Trophoblast cell (in vitro differentiated cells and primary cell): ENCODE measurements at regions not wholly inside any gene's neighbourhood (a gene's known extent, or its start where the extent isn't known, plus 50 kb on each side); places are given as distances from the start of the nearest gene placed in this dataset.
A peak's percentile ranks its signal among the peaks of the same experiment; 100 is the strongest.

ENCODE experiments used
- DNase-seq, 2 donors: peaks; one replicate each; pipeline ENCODE4 v3.0.0-alpha.2; 2016
- H2AFZ ChIP-seq: 2 replicates; pipeline ENCODE4 v1.6.1; 2013; ENCODE audit warnings: low read length, moderate library complexity, mild to moderate bottlenecking; ENCODE audit not compliant: insufficient read depth, poor library complexity
- H2AK5ac ChIP-seq: 2 replicates; pipeline ENCODE4 v1.6.1; 2013; ENCODE audit warnings: mild to moderate bottlenecking, low read length
- H2BK120ac ChIP-seq: 2 replicates; pipeline ENCODE4 v1.6.1; 2013; ENCODE audit warnings: low read length, mild to moderate bottlenecking, moderate library complexity; ENCODE audit not compliant: insufficient read depth, poor library complexity
- H2BK12ac ChIP-seq: 2 replicates; pipeline ENCODE4 v1.6.1; 2013; ENCODE audit warnings: mild to moderate bottlenecking, low read length, moderate library complexity
- H2BK5ac ChIP-seq: 2 replicates; pipeline ENCODE4 v1.6.1; 2013; ENCODE audit warnings: low read length, low read depth, moderate library complexity, mild to moderate bottlenecking; ENCODE audit not compliant: poor library complexity
- H3K14ac ChIP-seq: 2 replicates; pipeline ENCODE4 v1.6.1; 2013; ENCODE audit warnings: mild to moderate bottlenecking, low read length
- H3K18ac ChIP-seq: 2 replicates; pipeline ENCODE4 v1.6.1; 2013; ENCODE audit warnings: mild to moderate bottlenecking, low read length
- H3K23ac ChIP-seq: 2 replicates; pipeline ENCODE4 v1.6.1; 2013; ENCODE audit warnings: low read length
- H3K27ac ChIP-seq: 2 replicates; pipeline ENCODE4 v1.5.1; 2013; ENCODE audit warnings: low read depth, mild to moderate bottlenecking, inconsistent platforms, low read length, moderate library complexity
- H3K27me3 ChIP-seq: 2 replicates; pipeline ENCODE4 v1.6.1; 2013; ENCODE audit warnings: inconsistent platforms, mild to moderate bottlenecking, low read length, moderate library complexity; ENCODE audit not compliant: insufficient read depth
- H3K36me3 ChIP-seq, 2 experiments: 1 replicate in 1 of 2; 2 replicates in 1 of 2; pipeline ENCODE4 v1.6.1; 2013; ENCODE audit warnings: low read length in 2 of 2, mild to moderate bottlenecking in 2 of 2, moderate library complexity in 1 of 2; ENCODE audit not compliant: insufficient read depth in 2 of 2, control insufficient read depth in 1 of 2
- H3K4ac ChIP-seq: 2 replicates; pipeline ENCODE4 v1.6.1; 2013; ENCODE audit warnings: low read depth, mild to moderate bottlenecking, low read length, moderate library complexity
- H3K4me1 ChIP-seq, 2 experiments: 1 replicate in 1 of 2; 2 replicates in 1 of 2; pipeline ENCODE4 v1.6.1; 2013; ENCODE audit warnings: low read length in 2 of 2, mild to moderate bottlenecking in 2 of 2, moderate library complexity in 1 of 2; ENCODE audit not compliant: insufficient read depth in 2 of 2, control insufficient read depth in 1 of 2
- H3K4me2 ChIP-seq: 2 replicates; pipeline ENCODE4 v1.6.1; 2013; ENCODE audit warnings: inconsistent platforms, mild to moderate bottlenecking, low read length, moderate library complexity
- H3K4me3 ChIP-seq: 2 replicates; pipeline ENCODE4 v1.5.1; 2013; ENCODE audit warnings: mild to moderate bottlenecking, low read depth, low read length, inconsistent platforms
- H3K79me1 ChIP-seq: one replicate; pipeline ENCODE4 v1.6.1; 2013; ENCODE audit warnings: low read length
- H3K79me2 ChIP-seq: 2 replicates; pipeline ENCODE4 v1.6.1; 2013; ENCODE audit warnings: low read length, mild to moderate bottlenecking; ENCODE audit not compliant: control insufficient read depth, insufficient read depth, poor library complexity
- H3K9ac ChIP-seq: 2 replicates; pipeline ENCODE4 v1.6.1; 2013; ENCODE audit warnings: mild to moderate bottlenecking, low read length
- H3K9me3 ChIP-seq: 2 replicates; pipeline ENCODE4 v1.6.1; 2013; ENCODE audit warnings: low read depth, mild to moderate bottlenecking, control low read depth, inconsistent platforms, low read length; ENCODE audit not compliant: insufficient read depth
- H4K12ac ChIP-seq: 2 replicates; pipeline ENCODE4 v1.6.1; 2013; ENCODE audit warnings: low read depth, mild to moderate bottlenecking, low read length, moderate library complexity
- H4K8ac ChIP-seq: 2 replicates; pipeline ENCODE4 v1.6.1; 2013; ENCODE audit warnings: low read depth, mild to moderate bottlenecking, low read length, moderate library complexity
- H4K91ac ChIP-seq: one replicate; pipeline ENCODE4 v1.6.1; 2013; ENCODE audit warnings: low read depth, mild to moderate bottlenecking, low read length, moderate library complexity
- WGBS: extraction: QIAGEN DNeasy Blood & Tissue Kit; methylation state at CpG from one replicate; pipeline ENCODE4 v1.1.7; 2013; ENCODE audit warnings: missing lambda C conversion rate; ENCODE audit not compliant: insufficient read length, insufficient coverage; ENCODE audit errors: extremely low coverage; 5-methylcytosine and 5-hydroxymethylcytosine counted together

DNA sequence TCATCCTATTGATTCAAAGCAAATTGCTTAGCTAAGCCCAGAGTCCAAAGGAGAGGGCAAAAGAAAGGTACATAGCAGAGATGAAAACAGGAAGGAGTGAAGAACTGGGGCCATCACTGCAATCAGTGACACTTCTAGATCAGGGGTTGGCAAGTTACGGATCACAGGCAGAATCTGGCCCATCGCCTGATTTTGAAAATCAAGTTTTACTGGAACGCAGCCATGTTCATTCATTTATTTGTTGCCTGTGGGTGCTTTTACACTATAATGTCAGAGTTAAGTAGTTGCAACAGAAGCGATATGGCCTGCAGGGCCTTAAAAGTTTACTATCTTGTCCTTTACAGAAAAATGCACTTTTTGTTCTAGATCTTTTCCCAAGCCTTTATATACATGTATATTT lies 271.7 kb upstream of the TOPAZ1 start:
- Histone ChIP-seq H3K36me3 (no peaks in the 10 kb centered on the region), H4K91ac (no peak overlapping the region), H3K4ac (no peak overlapping the region), H3K9ac (no peak overlapping the region), H4K8ac (no peak overlapping the region), H3K18ac (no peak overlapping the region), H3K14ac (no peak overlapping the region), H3K79me1 (no peaks in the 10 kb centered on the region), H3K79me2 (no peaks in the 10 kb centered on the region), H2BK5ac (no peak overlapping the region), H2BK12ac (no peak overlapping the region), H2AFZ (no peak overlapping the region), H3K4me1 (no peaks in the 10 kb centered on the region), H3K9me3 (no peaks in the 10 kb centered on the region), H2BK120ac (no peak overlapping the region), H3K27ac (no peak overlapping the region), H3K4me3 (no peak overlapping the region), H4K12ac (no peak overlapping the region), H3K4me2 (no peak overlapping the region), H2AK5ac (no peak overlapping the region), H3K23ac (no peak overlapping the region), H3K27me3 (no peaks in the 10 kb centered on the region)
- no CpG with 5 or more reads among the region's 4 CpGs for WGBS
- no peak for DNase-seq

DNA sequence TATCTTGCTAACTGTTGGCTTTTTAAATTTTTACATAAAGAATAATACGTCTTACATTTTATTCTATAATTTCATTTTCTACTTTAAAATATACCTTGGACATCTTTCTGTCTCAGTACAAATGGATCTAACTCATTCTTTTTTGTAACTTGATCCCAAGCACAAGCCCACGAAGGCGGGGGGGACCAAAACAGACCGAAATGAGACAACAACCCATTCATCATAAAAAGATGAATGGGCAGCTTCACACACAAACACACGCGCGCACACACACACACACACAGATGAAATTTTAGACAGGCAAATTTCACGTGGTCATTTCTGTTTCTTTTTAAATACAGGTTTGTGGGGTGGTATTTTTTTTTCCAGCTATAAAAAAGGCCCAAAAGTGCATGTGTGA lies 271.3 kb upstream of the TOPAZ1 start:
- Histone ChIP-seq H3K4me1 (no peaks in the 10 kb centered on the region), H3K9ac (no peak overlapping the region), H3K23ac (no peak overlapping the region), H2BK120ac (no peak overlapping the region), H3K27ac (no peak overlapping the region), H3K36me3 (no peaks in the 10 kb centered on the region), H3K27me3 (no peaks in the 10 kb centered on the region), H3K4me3 (no peak overlapping the region), H3K79me2 (no peaks in the 10 kb centered on the region), H2BK5ac (no peak overlapping the region), H3K14ac (no peak overlapping the region), H3K4me2 (no peak overlapping the region), H3K4ac (no peak overlapping the region), H4K8ac (no peak overlapping the region), H3K9me3 (no peaks in the 10 kb centered on the region), H4K91ac (no peak overlapping the region), H2AFZ (no peak overlapping the region), H3K18ac (no peak overlapping the region), H2AK5ac (no peak overlapping the region), H4K12ac (no peak overlapping the region), H2BK12ac (no peak overlapping the region), H3K79me1 (no peaks in the 10 kb centered on the region)
- DNase-seq = no peak
- WGBS = no CpG with 5 or more reads among the region's 8 CpGs

DNA sequence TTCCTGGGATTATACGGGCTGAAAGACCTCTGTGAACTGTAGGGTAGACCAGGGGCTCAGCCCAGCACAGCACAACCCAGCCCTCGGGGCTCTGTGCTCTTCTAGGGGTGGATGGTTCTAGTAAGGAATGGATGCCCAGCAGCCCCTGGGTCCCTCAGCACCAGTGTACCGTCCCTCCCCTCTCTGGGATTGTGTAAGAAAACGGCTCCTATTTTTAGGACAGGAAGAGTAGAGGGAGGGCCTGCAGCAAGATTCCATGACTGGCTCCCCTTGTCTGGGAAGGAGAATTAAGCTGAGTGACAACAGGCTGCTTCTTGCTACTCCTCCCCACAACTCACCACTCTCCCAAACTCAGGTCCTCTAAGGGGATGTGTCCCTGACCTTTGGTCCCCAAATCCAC lies 270.8 kb upstream of the TOPAZ1 start:
- Histone ChIP-seq H3K4me3 (no peak overlapping the region), H2BK5ac (no peak overlapping the region), H4K12ac (no peak overlapping the region), H3K36me3 (no peaks in the 10 kb centered on the region), H3K9ac (no peak overlapping the region), H3K18ac (no peak overlapping the region), H3K79me2 (no peaks in the 10 kb centered on the region), H3K27ac (no peak overlapping the region), H3K27me3 (no peaks in the 10 kb centered on the region), H2AFZ (no peak overlapping the region), H3K23ac (no peak overlapping the region), H3K4me2 (no peak overlapping the region), H3K9me3 (no peaks in the 10 kb centered on the region), H2AK5ac (no peak overlapping the region), H3K4me1 (no peaks in the 10 kb centered on the region), H3K79me1 (no peaks in the 10 kb centered on the region), H2BK12ac (no peak overlapping the region), H3K14ac (no peak overlapping the region), H2BK120ac (no peak overlapping the region), H4K91ac (no peak overlapping the region), H3K4ac (no peak overlapping the region), H4K8ac (no peak overlapping the region)
- no CpG with 5 or more reads among the region's 4 CpGs for WGBS
- DNase-seq = no peak

DNA sequence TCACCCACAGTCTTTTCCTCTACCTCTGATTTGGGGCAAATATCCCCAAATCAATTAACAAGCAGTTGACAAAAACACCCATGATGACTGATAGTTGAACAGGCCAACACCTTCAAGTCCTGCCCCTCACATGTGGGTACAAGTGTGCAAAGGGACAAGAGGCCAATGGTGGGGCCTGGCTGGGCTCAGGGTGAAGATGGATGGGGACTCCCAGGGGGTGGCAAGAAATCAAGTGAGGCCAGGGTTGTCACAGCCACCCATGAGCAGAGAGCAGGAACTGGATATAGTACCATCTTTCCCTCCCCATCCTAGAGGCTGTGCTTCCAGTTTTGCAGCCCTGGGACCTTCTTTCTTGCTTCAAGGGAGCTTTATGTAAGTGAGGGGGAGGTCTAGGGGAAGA lies 270.2 kb upstream of the TOPAZ1 start:
- Histone ChIP-seq H2BK120ac (no peak overlapping the region), H3K14ac (no peak overlapping the region), H2BK12ac (no peak overlapping the region), H3K79me2 (no peaks in the 10 kb centered on the region), H4K8ac (no peak overlapping the region), H3K4ac (no peak overlapping the region), H3K27me3 (no peaks in the 10 kb centered on the region), H3K36me3 (no peaks in the 10 kb centered on the region), H2AFZ (no peak overlapping the region), H2BK5ac (no peak overlapping the region), H3K79me1 (no peaks in the 10 kb centered on the region), H4K12ac (no peak overlapping the region), H3K4me1 (no peaks in the 10 kb centered on the region), H3K23ac (peak overlapping the region; percentile 49), H3K4me3 (no peak overlapping the region), H2AK5ac (no peak overlapping the region), H3K4me2 (no peak overlapping the region), H3K27ac (no peak overlapping the region), H3K9me3 (no peaks in the 10 kb centered on the region), H3K18ac (no peak overlapping the region), H3K9ac (no peak overlapping the region), H4K91ac (no peak overlapping the region)
- no peak for DNase-seq

DNA sequence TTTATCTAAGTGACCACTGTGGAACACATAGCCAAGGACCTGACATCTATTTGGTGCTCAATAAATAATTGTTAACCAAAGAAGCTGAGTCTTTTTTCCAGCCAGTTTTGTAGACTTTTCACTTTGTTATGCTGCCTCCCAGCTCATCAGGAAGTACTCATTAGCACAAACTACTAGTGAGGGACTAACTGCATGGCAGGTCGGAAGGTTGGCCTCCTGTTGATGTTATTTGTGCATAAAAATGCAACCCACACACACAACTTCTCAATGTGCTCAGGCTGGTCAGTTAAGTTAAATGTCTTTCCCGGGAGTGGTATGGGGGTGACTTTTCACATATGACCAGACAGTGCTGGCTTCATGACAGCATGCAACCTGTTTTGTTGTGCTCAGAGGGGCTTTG lies 263.0 kb upstream of the TOPAZ1 start:
- H3K9ac ChIP-seq = no peak overlapping the region
- no peaks in the 10 kb centered on the region for H3K9me3 ChIP-seq
- no peak overlapping the region for H3K4me2 ChIP-seq
- H2AK5ac ChIP-seq = no peak overlapping the region
- H3K27ac ChIP-seq = no peak overlapping the region
- H3K79me2 ChIP-seq = no peaks in the 10 kb centered on the region
- no peak for DNase-seq
- no peaks in the 10 kb centered on the region for H3K79me1 ChIP-seq
- H3K18ac ChIP-seq = no peak overlapping the region
- no peaks in the 10 kb centered on the region for H3K36me3 ChIP-seq
- H4K12ac ChIP-seq = no peak overlapping the region
- no peak overlapping the region for H4K8ac ChIP-seq
- no peak overlapping the region for H3K23ac ChIP-seq
- no peaks in the 10 kb centered on the region for H3K27me3 ChIP-seq
- no peaks in the 10 kb centered on the region for H3K4me1 ChIP-seq
- H2BK12ac ChIP-seq = no peak overlapping the region
- H2BK120ac ChIP-seq = no peak overlapping the region
- H3K4ac ChIP-seq = no peak overlapping the region
- no peak overlapping the region for H4K91ac ChIP-seq
- no CpG with 5 or more reads among the region's 2 CpGs for WGBS
- H3K14ac ChIP-seq = no peak overlapping the region
- no peak overlapping the region for H2BK5ac ChIP-seq
- no peak overlapping the region for H2AFZ ChIP-seq
- no peak overlapping the region for H3K4me3 ChIP-seq
